Mammary epithelial cell (primary cell): ENCODE measurements at regions not wholly inside any gene's neighbourhood (a gene's known extent, or its start where the extent isn't known, plus 50 kb on each side); places are given as distances from the start of the nearest gene placed in this dataset.

Experiments used
- CTCF ChIP-seq, 2 donors: IDR thresholded peaks in 1 of 2; conservative IDR thresholded peaks in 1 of 2; 2 replicates each; pipeline ENCODE4 v1.5.1; 2011 to 2012; ENCODE audit warnings: inconsistent platforms in 2 of 2, low read length in 2 of 2, mild to moderate bottlenecking in 2 of 2, control low read depth in 1 of 2, low read depth in 1 of 2; ENCODE audit not compliant: insufficient read depth in 1 of 2; ENCODE audit errors: extremely low read depth in 1 of 2
- EZH2 ChIP-seq: IDR thresholded peaks from 2 replicates; pipeline ENCODE4 v1.6.1; 2012; ENCODE audit warnings: low read length, inconsistent platforms, borderline replicate concordance

GRCh38 chr7:68441645-68442044, 1156.6 kb upstream of the AUTS2 start:
- TF ChIP-seq EZH2, result no peak
- no peak for TF ChIP-seq CTCF (conservative IDR thresholded peaks at IDR 0.05 in 1 of 2, IDR thresholded peaks at IDR 0.05 in 1 of 2; ENCODE audit: extremely low read depth in 1 of 2, insufficient read depth in 1 of 2, low read depth in 1 of 2, low read length in 2 of 2)
